Endothelial cell of umbilical vein (primary cell): ENCODE measurements at regions not wholly inside any gene's neighbourhood (a gene's known extent, or its start where the extent isn't known, plus 50 kb on each side); places are given as distances from the start of the nearest gene placed in this dataset.

Experiments
- CTCF ChIP-seq, 2 donors: IDR thresholded peaks; 1 replicate in 1 of 2; 2 replicates in 1 of 2; pipeline ENCODE4 v1.5.1; 2011; ENCODE audit warnings: low read length in 2 of 2, mild to moderate bottlenecking in 2 of 2, moderate library complexity in 2 of 2, control low read depth in 1 of 2, inconsistent platforms in 1 of 2, low read depth in 1 of 2; ENCODE audit not compliant: insufficient read depth in 1 of 2; ENCODE audit errors: extremely low read depth in 1 of 2
- EZH2 ChIP-seq: IDR thresholded peaks from 2 replicates; pipeline ENCODE4 v1.6.1; 2012; ENCODE audit warnings: borderline replicate concordance, low read depth, mild to moderate bottlenecking, moderate library complexity, low read length, inconsistent platforms; ENCODE audit not compliant: severe bottlenecking
- FOS ChIP-seq: IDR thresholded peaks from 2 replicates; pipeline ENCODE4 v1.6.1; 2011; ENCODE audit warnings: mild to moderate bottlenecking, low read length, moderate library complexity, borderline replicate concordance; ENCODE audit not compliant: insufficient read depth
- GATA2 ChIP-seq: IDR thresholded peaks from 2 replicates; pipeline ENCODE4 v1.7.0; 2011; ENCODE audit warnings: low read depth, mild to moderate bottlenecking, moderate library complexity, mixed read lengths, low read length; ENCODE audit not compliant: insufficient read length, insufficient read depth
- JUN ChIP-seq: IDR thresholded peaks from 2 replicates; pipeline ENCODE4 v1.6.1; 2011; ENCODE audit warnings: borderline replicate concordance, low read depth; ENCODE audit not compliant: insufficient read length, insufficient read depth
- MAX ChIP-seq: IDR thresholded peaks from 2 replicates; pipeline ENCODE4 v1.6.1; 2011; ENCODE audit not compliant: insufficient read depth, insufficient read length
- MYC ChIP-seq: IDR thresholded peaks from one replicate; pipeline ENCODE4 v1.6.1; 2011; ENCODE audit warnings: mild to moderate bottlenecking, low read depth, low read length
- POLR2A ChIP-seq: IDR thresholded peaks from 2 replicates; pipeline ENCODE4 v1.6.1; 2012; ENCODE audit warnings: low read depth, mild to moderate bottlenecking, control low read depth, low read length
- POLR2AphosphoS5 ChIP-seq: IDR thresholded peaks from 2 replicates; pipeline ENCODE4 v1.6.1; 2012; ENCODE audit warnings: low read depth, mild to moderate bottlenecking, control low read depth, low read length, moderate library complexity; ENCODE audit not compliant: insufficient read depth

- no peak for TF ChIP-seq POLR2AphosphoS5
- no peak for TF ChIP-seq CTCF (IDR thresholded peaks at IDR 0.05; ENCODE audit: extremely low read depth in 1 of 2, insufficient read depth in 1 of 2, low read depth in 1 of 2, low read length in 2 of 2)
- TF ChIP-seq EZH2, result no peak
- TF ChIP-seq MAX, result no peak
- no peak for TF ChIP-seq POLR2A
- no peak for TF ChIP-seq GATA2
- no peak for TF ChIP-seq JUN
- TF ChIP-seq MYC, result no peak
- TF ChIP-seq FOS, result no peak
Measured at GRCh38 chr4:155592938-155593297, 73.7 kb upstream of the GUCY1A1 start.
